ENCODE measurements at regions not wholly inside any gene's neighbourhood (a gene's known extent, or its start where the extent isn't known, plus 50 kb on each side); places are given as distances from the start of the nearest gene placed in this dataset.
A peak's percentile ranks its signal among the peaks of the same experiment; 100 is the strongest.

GRCh38 chr13:105569816-105570215, 965.6 kb downstream of the EFNB2 start:
- H3K9me3 ChIP-seq, result no peaks in the 10 kb centered on the region
- no peak for TF ChIP-seq CTCF (IDR thresholded peaks at IDR 0.05)
- ATAC-seq (no peak), DNase-seq (no peak)
- no peaks in the 10 kb centered on the region for H3K4me1 ChIP-seq
- no peak overlapping the region for H3K27ac ChIP-seq
- H3K4me3 ChIP-seq, result no peak overlapping the region
- no peaks in the 10 kb centered on the region for H3K36me3 ChIP-seq
- H3K27me3 ChIP-seq (ENCODE audit: low read depth), result no peaks in the 10 kb centered on the region
- intact Hi-C loops (cut with DNase I), result no loop called here

- intact Hi-C loops (cut with DNase I), result no loop called here
- TF ChIP-seq CTCF (IDR thresholded peaks at IDR 0.05), result no peak
- no peaks in the 10 kb centered on the region for H3K36me3 ChIP-seq
- H3K27me3 ChIP-seq (ENCODE audit: low read depth), result no peaks in the 10 kb centered on the region
- ATAC-seq, result peak; percentile 55 to 87
- no peak overlapping the region for H3K4me3 ChIP-seq
- H3K9me3 ChIP-seq, result no peaks in the 10 kb centered on the region
- H3K27ac ChIP-seq, result no peak overlapping the region
- no peaks in the 10 kb centered on the region for H3K4me1 ChIP-seq
- no peak for DNase-seq
Observed at GRCh38 chr13:105567951-105568525, 967.4 kb downstream of the EFNB2 start.

GRCh38 chr13:105565136-105565727, 970.2 kb downstream of the EFNB2 start:
- no peak for DNase-seq
- H3K4me3 ChIP-seq, result no peak overlapping the region
- H3K27ac ChIP-seq, result no peak overlapping the region
- intact Hi-C loops (cut with DNase I), result no loop called here
- no peak for TF ChIP-seq CTCF (IDR thresholded peaks at IDR 0.05)
- H3K27me3 ChIP-seq (ENCODE audit: low read depth), result no peaks in the 10 kb centered on the region
- no peaks in the 10 kb centered on the region for H3K36me3 ChIP-seq
- no peaks in the 10 kb centered on the region for H3K4me1 ChIP-seq
- H3K9me3 ChIP-seq, result no peaks in the 10 kb centered on the region
- no peak for ATAC-seq

GRCh38 chr13:105552078-105552477, 983.4 kb downstream of the EFNB2 start:
- TF ChIP-seq CTCF (IDR thresholded peaks at IDR 0.05), result no peak
- H3K4me1 ChIP-seq, result no peaks in the 10 kb centered on the region
- H3K27me3 ChIP-seq (ENCODE audit: low read depth), result no peaks in the 10 kb centered on the region
- DNase-seq, result no peak
- H3K27ac ChIP-seq, result no peak overlapping the region
- intact Hi-C loops (cut with DNase I), result no loop called here
- no peak for ATAC-seq
- H3K36me3 ChIP-seq, result no peaks in the 10 kb centered on the region
- no peaks in the 10 kb centered on the region for H3K9me3 ChIP-seq
- no peak overlapping the region for H3K4me3 ChIP-seq

- no peak overlapping the region for H3K4me3 ChIP-seq
- ATAC-seq, result no peak
- no peaks in the 10 kb centered on the region for H3K36me3 ChIP-seq
- H3K4me1 ChIP-seq, result no peaks in the 10 kb centered on the region
- intact Hi-C loops (cut with DNase I), result no loop called here
- no peaks in the 10 kb centered on the region for H3K27me3 ChIP-seq (ENCODE audit: low read depth)
- DNase-seq, result no peak
- no peak overlapping the region for H3K27ac ChIP-seq
- H3K9me3 ChIP-seq, result no peaks in the 10 kb centered on the region
- no peak for TF ChIP-seq CTCF (IDR thresholded peaks at IDR 0.05)
Observed at GRCh38 chr13:105547851-105548250, 987.6 kb downstream of the EFNB2 start.
